GM10248 (cell line): ENCODE measurements at regions not wholly inside any gene's neighbourhood (a gene's known extent, or its start where the extent isn't known, plus 50 kb on each side); places are given as distances from the start of the nearest gene placed in this dataset.

Experiments
- CTCF ChIA-PET: fragments of 300-600 bp; sonication (Branson Sonifier 250); formaldehyde crosslinking; extraction: SDS; loops from one replicate; lab custom pipeline; 2021; ENCODE audit warnings: antibody characterized with exemption; lab: Yijun Ruan, JAX
- POLR2A ChIA-PET: fragments of 350-650 bp; sonication (Branson Sonifier 250); formaldehyde crosslinking; extraction: SDS; loops from one replicate; lab custom pipeline; 2020; ENCODE audit warnings: antibody characterized with exemption; lab: Yijun Ruan, JAX
- DNase-seq: peaks from one replicate; pipeline ENCODE4 v3.0.0; 2012; ENCODE audit errors: extremely low spot score
- TF ChIP-seq, protein P1 (sequence below): IDR thresholded peaks from 2 replicates; pipeline ENCODE4 v1.5.1; 2012; ENCODE audit warnings: mild to moderate bottlenecking, low read depth; ENCODE audit errors: extremely low read depth, missing control alignments, control extremely low read depth

DNA sequence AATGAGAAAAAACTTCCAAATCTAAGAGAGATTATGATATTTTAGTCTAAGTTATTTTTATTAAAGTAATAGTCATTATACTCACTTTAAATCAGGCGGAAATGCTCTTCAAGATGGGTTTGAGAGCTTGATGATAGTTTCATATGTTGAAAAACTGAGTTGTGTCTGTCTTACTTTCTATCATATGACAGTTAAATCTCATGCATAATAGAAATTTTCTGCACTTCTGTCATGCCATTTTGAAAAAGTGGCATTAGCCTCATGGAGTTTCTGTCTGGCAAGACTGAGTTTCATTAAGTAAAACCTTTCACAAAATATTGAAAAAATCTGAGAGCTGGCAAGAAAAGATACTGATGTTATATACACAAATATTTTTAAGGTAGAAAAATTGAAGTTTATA, 511.8 kb downstream of the EPHA3 start:
- ChIA-PET CTCF (interaction anchor here (1.0 to 1.8 kb wide), 2 partner anchors 9 to 18 kb away, joined by 3 to 4 read pairs; no protein-coding TSS in a partner anchor), POLR2A (no interaction called here)
- TF ChIP-seq, protein P1, sequence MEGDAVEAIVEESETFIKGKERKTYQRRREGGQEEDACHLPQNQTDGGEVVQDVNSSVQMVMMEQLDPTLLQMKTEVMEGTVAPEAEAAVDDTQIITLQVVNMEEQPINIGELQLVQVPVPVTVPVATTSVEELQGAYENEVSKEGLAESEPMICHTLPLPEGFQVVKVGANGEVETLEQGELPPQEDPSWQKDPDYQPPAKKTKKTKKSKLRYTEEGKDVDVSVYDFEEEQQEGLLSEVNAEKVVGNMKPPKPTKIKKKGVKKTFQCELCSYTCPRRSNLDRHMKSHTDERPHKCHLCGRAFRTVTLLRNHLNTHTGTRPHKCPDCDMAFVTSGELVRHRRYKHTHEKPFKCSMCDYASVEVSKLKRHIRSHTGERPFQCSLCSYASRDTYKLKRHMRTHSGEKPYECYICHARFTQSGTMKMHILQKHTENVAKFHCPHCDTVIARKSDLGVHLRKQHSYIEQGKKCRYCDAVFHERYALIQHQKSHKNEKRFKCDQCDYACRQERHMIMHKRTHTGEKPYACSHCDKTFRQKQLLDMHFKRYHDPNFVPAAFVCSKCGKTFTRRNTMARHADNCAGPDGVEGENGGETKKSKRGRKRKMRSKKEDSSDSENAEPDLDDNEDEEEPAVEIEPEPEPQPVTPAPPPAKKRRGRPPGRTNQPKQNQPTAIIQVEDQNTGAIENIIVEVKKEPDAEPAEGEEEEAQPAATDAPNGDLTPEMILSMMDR: no peak
- no peak for DNase-seq

DNA sequence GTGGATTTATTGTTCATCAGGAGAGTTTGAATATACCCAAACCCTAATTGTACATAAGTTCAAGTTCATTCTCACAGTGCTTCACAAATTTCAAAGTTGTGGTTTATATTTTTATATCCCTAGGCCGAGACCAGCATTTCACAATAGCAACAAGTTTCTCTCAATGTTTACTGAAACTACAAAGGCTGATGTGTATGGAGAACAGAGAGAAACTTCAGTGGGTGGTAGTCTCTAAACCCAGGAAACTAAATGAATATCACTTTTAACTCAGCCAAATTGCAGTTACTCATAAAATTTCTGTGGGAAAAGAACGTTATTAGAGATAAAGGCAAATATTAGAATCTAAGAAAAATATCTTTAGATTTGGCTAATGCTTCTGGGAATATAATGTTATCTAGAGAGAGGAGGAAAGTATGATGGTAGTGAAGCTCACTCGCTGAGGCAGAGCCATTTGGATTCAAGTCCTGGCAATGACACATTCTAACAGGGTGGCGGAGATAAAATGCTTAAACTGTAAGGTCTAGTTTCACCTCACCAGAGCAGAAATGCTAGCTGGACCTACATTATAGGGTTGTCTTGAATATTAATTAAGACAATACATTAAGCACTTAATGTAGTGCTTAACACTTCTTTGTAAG, 514.8 kb downstream of the EPHA3 start:
- no peak for DNase-seq
- ChIA-PET CTCF (no interaction called here), POLR2A (no interaction called here)
- TF ChIP-seq, protein P1: no peak

DNA sequence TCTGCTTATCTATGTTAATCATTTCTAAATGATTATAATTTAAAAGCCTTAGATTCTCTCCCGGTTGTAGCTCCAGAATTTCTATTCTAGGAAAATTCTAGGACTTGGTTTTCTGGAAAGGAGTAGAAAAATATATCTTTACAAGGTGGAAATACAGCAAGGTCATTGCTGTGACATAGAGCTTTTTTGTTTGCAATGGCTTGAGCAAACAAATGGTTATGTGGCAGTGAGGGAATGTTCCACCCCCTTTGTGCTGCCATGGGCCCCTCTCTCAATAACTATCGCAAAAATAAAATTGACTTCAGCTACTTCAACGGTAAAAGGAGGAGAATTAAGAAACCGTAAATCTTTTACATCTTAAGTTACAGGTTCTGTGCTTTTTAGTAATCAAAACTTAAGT, 517.1 kb downstream of the EPHA3 start:
- ChIA-PET POLR2A (no interaction called here), CTCF (interaction anchor here (1.2 kb wide), 1 partner anchor 34 kb away, joined by 3 read pairs; no protein-coding TSS in a partner anchor)
- DNase-seq: no peak
- TF ChIP-seq, protein P1: no peak

DNA sequence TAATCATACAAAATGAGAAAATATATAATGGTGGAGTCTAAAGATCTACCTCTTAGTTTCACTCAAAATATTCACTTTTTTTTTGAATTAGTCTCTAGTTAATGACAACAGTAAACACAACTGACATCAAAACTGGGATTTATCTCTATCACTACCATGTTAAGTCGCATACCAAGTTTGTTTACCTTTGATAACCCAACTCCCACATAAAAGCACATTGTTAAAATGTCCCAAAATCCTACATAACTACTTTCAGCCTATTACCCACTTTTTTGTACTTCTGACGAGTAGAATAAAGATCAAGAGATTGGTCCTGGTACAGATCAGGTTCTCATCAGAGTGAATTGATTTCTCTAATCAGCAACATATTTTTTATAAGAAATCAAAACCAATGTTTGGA, 518.5 kb downstream of the EPHA3 start:
- ChIA-PET POLR2A (no interaction called here), CTCF (no interaction called here)
- TF ChIP-seq, protein P1: no peak
- no peak for DNase-seq

DNA sequence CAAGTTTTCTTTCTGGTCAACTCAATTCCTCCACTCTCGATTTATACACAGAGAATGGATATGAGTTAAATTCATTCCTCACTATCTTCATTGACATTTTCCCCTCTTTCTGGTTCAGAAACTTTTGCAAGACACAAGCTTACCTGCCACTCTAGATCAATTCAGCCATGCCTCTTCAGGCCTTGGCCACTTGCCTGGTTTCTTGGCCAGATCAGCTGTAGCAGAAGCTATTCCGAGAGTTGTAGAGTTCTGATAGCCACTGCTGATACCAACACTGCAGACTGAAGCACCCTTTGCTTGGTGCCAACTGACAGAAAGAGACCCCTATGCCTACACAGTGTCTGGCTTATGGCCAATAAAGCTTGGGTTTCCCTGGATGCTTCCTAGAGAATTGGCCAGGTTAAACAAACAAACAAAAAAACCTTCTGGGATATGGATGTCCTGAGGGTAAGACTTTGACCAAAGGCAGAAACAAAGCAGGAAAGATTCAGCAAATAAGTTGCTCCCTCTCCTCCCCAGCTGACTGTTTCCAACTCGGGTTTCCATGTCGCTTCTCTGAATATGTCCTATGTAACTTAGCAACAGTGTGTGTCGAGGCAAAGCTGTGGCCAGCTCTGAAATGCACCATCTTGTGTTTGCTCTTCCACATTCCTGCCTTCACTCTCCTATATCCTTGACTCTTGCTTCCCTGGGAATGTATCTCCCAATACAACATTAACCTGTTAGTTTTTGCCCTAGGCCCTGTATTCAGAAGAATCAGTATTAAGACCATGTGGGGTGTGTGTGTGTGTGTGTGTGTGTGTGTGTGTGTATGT, 521.6 kb downstream of the EPHA3 start:
- DNase-seq: no peak
- TF ChIP-seq, protein P1: no peak
- ChIA-PET POLR2A (no interaction called here), CTCF (interaction anchor here (1.8 kb wide), 1 partner anchor 10 kb away, joined by 4 read pairs; no protein-coding TSS in a partner anchor)

DNA sequence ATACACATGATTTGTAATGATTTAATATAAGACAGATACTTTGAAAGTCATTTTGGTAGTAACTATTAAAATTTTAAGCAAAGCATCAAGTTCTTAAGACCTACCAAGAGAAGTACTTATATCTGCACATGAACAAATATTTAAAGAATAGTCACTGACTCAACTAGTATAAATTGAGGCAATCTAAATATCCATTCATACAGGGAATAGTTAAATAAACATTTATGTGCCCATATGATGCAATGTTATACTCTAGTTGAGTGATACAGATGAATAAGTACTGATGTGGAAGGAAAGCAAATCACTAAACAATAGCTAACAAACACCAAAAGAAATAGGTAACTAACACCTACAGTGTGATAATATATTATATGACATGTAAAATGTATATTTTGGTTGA, 527.7 kb downstream of the EPHA3 start:
- ChIA-PET CTCF (no interaction called here), POLR2A (no interaction called here)
- DNase-seq: no peak
- TF ChIP-seq, protein P1: no peak
